ENCODE measurements at regions not wholly inside any gene's neighbourhood (a gene's known extent, or its start where the extent isn't known, plus 50 kb on each side); places are given as distances from the start of the nearest gene placed in this dataset.

DNA sequence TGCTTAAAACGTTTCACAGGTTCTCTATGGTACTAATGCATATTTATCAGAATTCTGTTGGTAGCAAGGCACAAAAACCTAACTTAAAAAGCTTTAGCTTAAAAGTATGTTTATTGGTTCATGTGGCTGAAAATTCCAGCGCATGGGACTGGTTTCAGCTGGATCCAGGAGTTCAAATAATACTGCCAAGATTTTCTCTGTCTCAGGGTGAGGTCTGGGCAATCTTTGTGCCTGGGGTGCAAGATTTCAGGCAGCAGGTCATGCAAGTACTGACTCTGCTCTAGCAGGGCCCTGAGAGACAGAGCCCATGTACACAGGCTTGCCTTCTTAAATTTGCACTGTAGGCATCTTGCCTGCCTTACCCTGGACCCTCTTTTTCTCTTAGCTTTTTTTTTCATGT, 134.2 kb upstream of the GAS1 start:
- 75% methylated on average over 2 of the region's 2 CpGs; no CpG with 5 or more reads in 1 of the 2 experiments for whole genome bisulfite sequencing, 2 experiments (ENCODE audit: extremely low coverage in 1 of 2, insufficient coverage in 1 of 2, insufficient read length in 1 of 2, insufficient replicate concordance in 2 of 2, low coverage in 1 of 2, low lambda C conversion rate in 2 of 2, missing lambda C conversion rate in 1 of 2)
- H3K4me1 ChIP-seq (replicated peaks in 1 of 4; ENCODE audit: control insufficient read depth in 3 of 4, insufficient read depth in 4 of 4, low read length in 3 of 4): no peaks in the 10 kb centered on the region
- TF ChIP-seq YY1 (IDR thresholded peaks at IDR 0.05; ENCODE audit: low read depth, low read length): no peak
- no peak for TF ChIP-seq JUND (IDR thresholded peaks at IDR 0.05; ENCODE audit: low read length)
- no peak for TF ChIP-seq BCL11A (IDR thresholded peaks at IDR 0.05; ENCODE audit: low read depth in 2 of 2, low read length in 2 of 2)

More for the DNA sequence above, 134.2 kb upstream of the GAS1 start:
- Histone ChIP-seq H3K27ac (ENCODE audit: low read depth, low read length) (no peak overlapping the region), H2AK5ac (ENCODE audit: low read depth, low read length) (no peak overlapping the region), H3K4ac (replicated peaks; ENCODE audit: insufficient read length, low read depth, low read length) (no peak overlapping the region), H3K14ac (ENCODE audit: insufficient read length) (no peak overlapping the region), H3K4me3 (ENCODE audit: extremely low read depth in 1 of 4, insufficient read depth in 2 of 4, low read depth in 3 of 4, low read length in 4 of 4) (no peak overlapping the region), H4K20me1 (replicated peaks in 1 of 2; ENCODE audit: control insufficient read depth in 1 of 2, insufficient read depth in 2 of 2, low read length in 2 of 2) (no peaks in the 10 kb centered on the region), H2BK5ac (ENCODE audit: low read depth, low read length) (no peak overlapping the region), H2BK120ac (replicated peaks; ENCODE audit: low read depth, low read length) (no peak overlapping the region), H4K8ac (ENCODE audit: extremely low read depth, insufficient read depth, low read length) (no peak overlapping the region), H3K23me2 (ENCODE audit: low read depth, low read length) (no peaks in the 10 kb centered on the region), H3K4me2 (ENCODE audit: insufficient read depth in 1 of 2, low read depth in 2 of 2, low read length in 2 of 2) (no peak overlapping the region), H3K9me3 (ENCODE audit: insufficient read depth in 2 of 2, low read depth in 1 of 2, low read length in 1 of 2) (no peaks in the 10 kb centered on the region; a peak in 1 of 4 replicates), H3K56ac (replicated peaks; ENCODE audit: insufficient read length, low read depth, low read length) (no peak overlapping the region), H4K91ac (replicated peaks; ENCODE audit: insufficient read length, low read length) (no peak overlapping the region), H2BK12ac (ENCODE audit: low read depth, low read length) (no peak overlapping the region), H2AFZ (ENCODE audit: low read length) (no peak overlapping the region), H3K79me1 (ENCODE audit: low read depth, low read length) (no peaks in the 10 kb centered on the region), H3K18ac (ENCODE audit: extremely low read depth, low read length) (no peak overlapping the region), H3K27me3 (replicated peaks in 1 of 4; ENCODE audit: control insufficient read depth in 3 of 4, extremely low read depth in 1 of 4, insufficient read depth in 3 of 4, low read length in 3 of 4) (no peaks in the 10 kb centered on the region), H3K79me2 (ENCODE audit: control insufficient read depth in 1 of 2, insufficient read depth in 2 of 2, low read length in 2 of 2) (no peaks in the 10 kb centered on the region), H2BK15ac (ENCODE audit: low read length) (no peak overlapping the region), H3K9ac (replicated peaks in 1 of 4; ENCODE audit: extremely low read depth in 1 of 4, low read depth in 3 of 4, low read length in 3 of 4) (no peak overlapping the region), H3K23ac (ENCODE audit: insufficient read length) (no peak overlapping the region), H2BK20ac (ENCODE audit: low read length) (no peak overlapping the region), H3K36me3 (ENCODE audit: control insufficient read depth in 2 of 4, insufficient read depth in 4 of 4, low read length in 3 of 4) (no peaks in the 10 kb centered on the region), H4K5ac (ENCODE audit: insufficient read length, low read depth, low read length) (no peak overlapping the region)
- POLR2A ChIA-PET (ENCODE audit: partially characterized antibody): no interaction called here
- FAIRE-seq (no peak), DNase-seq (ENCODE audit: low read depth in 1 of 2, low spot score in 2 of 2) (no peak)
- CTCF ChIA-PET (ENCODE audit: partially characterized antibody): interaction anchor here (0.7 to 1.9 kb wide), 10 partner anchors 11 to 969 kb away, joined by 3 to 7 read pairs (median 4); no protein-coding TSS in a partner anchor
